SK-N-MC (cell line): ENCODE measurements at regions not wholly inside any gene's neighbourhood (a gene's known extent, or its start where the extent isn't known, plus 50 kb on each side); places are given as distances from the start of the nearest gene placed in this dataset.

Experiments used
- EZH2 ChIP-seq: fragments of 200-600 bp; sonication (generic); IDR thresholded peaks from one replicate; pipeline ENCODE4 v1.6.1; 2017; ENCODE audit warnings: antibody characterized with exemption
- POLR2AphosphoS5 ChIP-seq: IDR thresholded peaks from 2 replicates; pipeline ENCODE4 v1.6.1; 2012; ENCODE audit warnings: mild to moderate bottlenecking, low read depth, low read length, borderline replicate concordance

GRCh38 chr20:57793421-57793820, 83.6 kb upstream of the PMEPA1 start:
- TF ChIP-seq EZH2 (no peak), POLR2AphosphoS5 (no peak)
